K562 (cell line): ENCODE measurements at regions not wholly inside any gene's neighbourhood (a gene's known extent, or its start where the extent isn't known, plus 50 kb on each side); places are given as distances from the start of the nearest gene placed in this dataset.

Experiments used
- CBX8 ChIP-seq: fragments of 200-600 bp; sonication (generic); IDR thresholded peaks from 2 replicates; pipeline ENCODE4 v1.6.1; 2012; ENCODE audit warnings: borderline replicate concordance, mixed run types, low read depth, mild to moderate bottlenecking, moderate library complexity, mixed read lengths, low read length, control low read depth, inconsistent platforms; ENCODE audit not compliant: poor library complexity, severe bottlenecking; ENCODE audit errors: extremely low read depth
- CREB1 ChIP-seq, 2 experiments: sonication (generic) in 1 of 2; formaldehyde crosslinking in 1 of 2; IDR thresholded peaks; 2 replicates each; pipeline versions ENCODE4 v1.6.1 to v1.8.0; 2012 to 2022; ENCODE audit warnings: inconsistent platforms in 1 of 2, mild to moderate bottlenecking in 1 of 2, missing genetic modification reagents in 1 of 2, moderate library complexity in 1 of 2
- CTCF ChIP-seq, 3 experiments: IDR thresholded peaks in 2 of 3; conservative IDR thresholded peaks in 1 of 3; 2 replicates each; pipeline ENCODE4 v1.5.1; 2011 to 2012; ENCODE audit warnings: low read length in 3 of 3, mild to moderate bottlenecking in 3 of 3, control low read depth in 2 of 3, improper control_type of control experiment in 1 of 3, inconsistent platforms in 1 of 3, low read depth in 1 of 3, mixed read lengths in 1 of 3, moderate library complexity in 1 of 3; ENCODE audit not compliant: insufficient read depth in 2 of 3
- ELF4 ChIP-seq: fragments of 450-650 bp; formaldehyde crosslinking; IDR thresholded peaks from 2 replicates; pipeline ENCODE4 v1.4.0; 2022; ENCODE audit warnings: missing genetic modification characterization
- KDM2B ChIP-seq: fragments of 250-450 bp; sonication (Bioruptor Pico); IDR thresholded peaks from 2 replicates; pipeline ENCODE4 v1.8.0; 2021; ENCODE audit warnings: mild to moderate bottlenecking, moderate library complexity
- MXI1 ChIP-seq: IDR thresholded peaks from 2 replicates; pipeline ENCODE4 v1.6.1; 2011; ENCODE audit warnings: low read depth, mild to moderate bottlenecking, improper control_type of control experiment, low read length
- POLR2A ChIP-seq: fragments of 450-650 bp; conservative IDR thresholded peaks from 2 replicates; pipeline ENCODE4 v1.6.1; 2016
- STAT5B ChIP-seq: fragments of 250-450 bp; sonication (Bioruptor Pico); IDR thresholded peaks from 2 replicates; pipeline ENCODE4 v1.8.0; 2021; ENCODE audit warnings: mild to moderate bottlenecking, inconsistent platforms
- TAF7 ChIP-seq: fragments of 450-650 bp; IDR thresholded peaks from 2 replicates; pipeline ENCODE4 v1.6.1; 2016; ENCODE audit warnings: missing genetic modification characterization, missing compliant biosample characterization
- THAP12 ChIP-seq: fragments of 250-450 bp; sonication (Bioruptor Pico); IDR thresholded peaks from 2 replicates; pipeline ENCODE4 v1.9.0; 2021; ENCODE audit warnings: mild to moderate bottlenecking, inconsistent platforms
- ZBTB40 ChIP-seq, 2 experiments: fragments of 450-650 bp in 1 of 2; sonication (generic) in 1 of 2; formaldehyde crosslinking in 1 of 2; IDR thresholded peaks; 2 replicates each; pipeline versions ENCODE4 v1.7.1 to v1.9.0; 2016 to 2022; ENCODE audit warnings: inconsistent platforms in 1 of 2, mild to moderate bottlenecking in 1 of 2, missing genetic modification reagents in 1 of 2

GRCh38 chr18:43919551-43919950 lies 642.3 kb upstream of the SYT4 start:
- TF ChIP-seq POLR2A (no peak), KDM2B (CRISPR knock-in tag) (no peak), ELF4 (CRISPR knock-in tag) (no peak), MXI1 (no peak), CTCF (IDR thresholded peaks at IDR 0.05 in 2 of 3, conservative IDR thresholded peaks at IDR 0.05 in 1 of 3; ENCODE audit: insufficient read depth in 2 of 3, low read depth in 1 of 3, low read length in 3 of 3) (no peak), TAF7 (tag) (no peak), THAP12 (CRISPR knock-in tag) (no peak), CREB1 (IDR thresholded peaks at IDR 0.05) (no peak), CREB1 (CRISPR knock-in tag; IDR thresholded peaks at IDR 0.05) (no peak), CBX8 (no peak), ZBTB40 (IDR thresholded peaks at IDR 0.05) (no peak), ZBTB40 (CRISPR knock-in tag; IDR thresholded peaks at IDR 0.05) (no peak), STAT5B (CRISPR knock-in tag) (no peak)
